IMR-90 (cell line): ENCODE measurements at regions not wholly inside any gene's neighbourhood (a gene's known extent, or its start where the extent isn't known, plus 50 kb on each side); places are given as distances from the start of the nearest gene placed in this dataset.
A peak's percentile ranks its signal among the peaks of the same experiment; 100 is the strongest.

Source experiments
- ATAC-seq: fragments of 200-7000 bp; cut with Tn5 transposase; 2 replicates; pipeline ENCODE4 v1.9.1; 2020; ENCODE audit warnings: low read depth, mild to moderate bottlenecking, moderate library complexity
- BruUV-seq: library from RNA; stranded (reverse); fragments of 400-500 nt; replicated peaks from 2 replicates; lab custom pipeline; 2021; lab: Mats Ljungman, UMichigan
- CTCF ChIA-PET: fragments of 300-600 bp; formaldehyde crosslinking; extraction: SDS; loops from one replicate; lab custom pipeline; 2021; ENCODE audit warnings: antibody characterized with exemption; lab: Yijun Ruan, JAX
- POLR2A ChIA-PET: fragments of 300-600 bp; sonication (Branson Sonifier 250); formaldehyde crosslinking; loops from one replicate; lab custom pipeline; 2022; ENCODE audit warnings: antibody characterized with exemption; ENCODE audit not compliant: unreplicated experiment; lab: Charles Lee
- DNase-seq: peaks from one replicate; pipeline ENCODE4 v3.0.0; 2013
- H2AFZ ChIP-seq: replicated peaks from 2 replicates; pipeline ENCODE3; 2013; ENCODE audit warnings: low read length, mild to moderate bottlenecking; ENCODE audit not compliant: poor library complexity
- H2AK5ac ChIP-seq: 2 replicates; pipeline ENCODE4 v1.6.1; 2013; ENCODE audit warnings: low read depth, low read length, inconsistent platforms
- H2AK9ac ChIP-seq: replicated peaks from 2 replicates; pipeline ENCODE3; 2013; ENCODE audit warnings: mild to moderate bottlenecking, low read depth, low read length, moderate library complexity; ENCODE audit not compliant: poor library complexity
- H2BK120ac ChIP-seq: 2 replicates; pipeline ENCODE4 v1.6.1; 2013; ENCODE audit warnings: low read depth, low read length, inconsistent platforms
- H2BK15ac ChIP-seq: 3 replicates; pipeline ENCODE4 v1.6.1; 2013; ENCODE audit warnings: low read depth, low read length, inconsistent platforms
- H2BK20ac ChIP-seq: 2 replicates; pipeline ENCODE4 v1.6.1; 2013; ENCODE audit warnings: low read depth, mild to moderate bottlenecking, inconsistent platforms, low read length, moderate library complexity
- H2BK5ac ChIP-seq: 2 replicates; pipeline ENCODE4 v1.6.1; 2013; ENCODE audit warnings: mild to moderate bottlenecking, low read depth, low read length, inconsistent platforms; ENCODE audit not compliant: poor library complexity, severe bottlenecking
- H3K14ac ChIP-seq: replicated peaks from 2 replicates; pipeline ENCODE4 v1.6.1; 2013; ENCODE audit warnings: low read depth, low read length, inconsistent platforms
- H3K18ac ChIP-seq: 2 replicates; pipeline ENCODE4 v1.6.1; 2013; ENCODE audit warnings: low read depth, low read length, control low read depth
- H3K23ac ChIP-seq: 2 replicates; pipeline ENCODE4 v1.6.1; 2013; ENCODE audit warnings: low read depth, low read length, inconsistent platforms
- H3K27ac ChIP-seq: 2 replicates; pipeline ENCODE4 v1.5.1; 2013; ENCODE audit warnings: mild to moderate bottlenecking, control low read depth, low read length; ENCODE audit not compliant: insufficient read depth
- H3K27me3 ChIP-seq: 2 replicates; pipeline ENCODE4 v1.6.1; 2013; ENCODE audit warnings: low read length; ENCODE audit not compliant: control insufficient read depth, insufficient read depth
- H3K36me3 ChIP-seq: 2 replicates; pipeline ENCODE4 v1.6.1; 2013; ENCODE audit warnings: low read length, mixed read lengths; ENCODE audit not compliant: control insufficient read depth, insufficient read depth
- H3K4ac ChIP-seq: 2 replicates; pipeline ENCODE4 v1.6.1; 2013; ENCODE audit warnings: low read depth, low read length, inconsistent platforms
- H3K4me1 ChIP-seq: 2 replicates; pipeline ENCODE4 v1.6.1; 2013; ENCODE audit warnings: low read length, mixed read lengths; ENCODE audit not compliant: control insufficient read depth, insufficient read depth
- H3K4me2 ChIP-seq: 2 replicates; pipeline ENCODE4 v1.6.1; 2013; ENCODE audit warnings: low read depth, mild to moderate bottlenecking, control low read depth, low read length, moderate library complexity
- H3K4me3 ChIP-seq: 2 replicates; pipeline ENCODE4 v1.5.1; 2013; ENCODE audit warnings: low read depth, mild to moderate bottlenecking, control low read depth, low read length, moderate library complexity; ENCODE audit not compliant: insufficient read depth
- H3K56ac ChIP-seq: 2 replicates; pipeline ENCODE4 v1.6.1; 2013; ENCODE audit warnings: low read length, inconsistent platforms; ENCODE audit not compliant: insufficient read depth; ENCODE audit errors: extremely low read depth
- H3K79me1 ChIP-seq, 2 experiments: 2 replicates each; pipeline ENCODE4 v1.6.1; 2013; ENCODE audit warnings: low read length in 2 of 2, inconsistent platforms in 1 of 2, low read depth in 1 of 2
- H3K9ac ChIP-seq: 2 replicates; pipeline ENCODE4 v1.6.1; 2013; ENCODE audit warnings: low read depth, low read length, control low read depth
- H3K9me1 ChIP-seq: 2 replicates; pipeline ENCODE4 v1.6.1; 2013; ENCODE audit warnings: low read length, inconsistent platforms; ENCODE audit not compliant: insufficient read depth
- H3K9me3 ChIP-seq: 2 replicates; pipeline ENCODE4 v1.6.1; 2013; ENCODE audit warnings: low read length; ENCODE audit not compliant: control insufficient read depth, insufficient read depth
- H4K20me1 ChIP-seq: 2 replicates; pipeline ENCODE4 v1.6.1; 2013; ENCODE audit warnings: low read length, inconsistent platforms; ENCODE audit not compliant: insufficient read depth
- H4K5ac ChIP-seq: 2 replicates; pipeline ENCODE4 v1.6.1; 2013; ENCODE audit warnings: mild to moderate bottlenecking, low read depth, low read length, control low read depth
- H4K8ac ChIP-seq, 2 experiments: 2 replicates each; pipeline ENCODE4 v1.6.1; 2013; ENCODE audit warnings: low read depth in 2 of 2, low read length in 2 of 2, control low read depth in 1 of 2, inconsistent platforms in 1 of 2
- H4K91ac ChIP-seq: 2 replicates; pipeline ENCODE4 v1.6.1; 2013; ENCODE audit warnings: low read depth, low read length, inconsistent platforms; ENCODE audit not compliant: insufficient read depth
- BHLHE40 ChIP-seq: fragments of 150-350 bp; IDR thresholded peaks from 2 replicates; pipeline ENCODE4 v1.6.1; 2016; ENCODE audit warnings: mild to moderate bottlenecking, low read depth, low read length
- CEBPB ChIP-seq: IDR thresholded peaks from 2 replicates; pipeline ENCODE4 v1.6.1; 2012; ENCODE audit warnings: low read depth, low read length, improper control_type of control experiment
- CHD1 ChIP-seq: IDR thresholded peaks from 2 replicates; pipeline ENCODE4 v1.6.1; 2012; ENCODE audit warnings: low read depth, low read length, improper control_type of control experiment
- CTCF ChIP-seq: conservative IDR thresholded peaks from 2 replicates; pipeline ENCODE4 v1.5.1; 2012; ENCODE audit warnings: mild to moderate bottlenecking, low read depth, low read length, improper control_type of control experiment
- ELK1 ChIP-seq: fragments of 150-350 bp; IDR thresholded peaks from 2 replicates; pipeline ENCODE4 v1.6.1; 2016; ENCODE audit warnings: low read depth, mild to moderate bottlenecking, low read length, moderate library complexity, borderline replicate concordance
- FOS ChIP-seq: fragments of 150-350 bp; IDR thresholded peaks from 2 replicates; pipeline ENCODE4 v1.6.1; 2016; ENCODE audit warnings: low read depth, low read length
- MAFK ChIP-seq: IDR thresholded peaks from 2 replicates; pipeline ENCODE4 v1.6.1; 2012; ENCODE audit warnings: low read depth, low read length, improper control_type of control experiment
- MAZ ChIP-seq: IDR thresholded peaks from 2 replicates; pipeline ENCODE4 v1.6.1; 2012; ENCODE audit warnings: low read depth, mild to moderate bottlenecking, low read length, improper control_type of control experiment, moderate library complexity, borderline replicate concordance
- MXI1 ChIP-seq: IDR thresholded peaks from 2 replicates; pipeline ENCODE4 v1.6.1; 2012; ENCODE audit warnings: low read depth, mild to moderate bottlenecking, low read length, moderate library complexity, borderline replicate concordance
- NFE2L2 ChIP-seq: fragments of 150-350 bp; IDR thresholded peaks from 2 replicates; pipeline ENCODE4 v1.6.1; 2016; ENCODE audit warnings: low read depth, mild to moderate bottlenecking, low read length
- POLR2A ChIP-seq: IDR thresholded peaks from 2 replicates; pipeline ENCODE4 v1.6.1; 2012; ENCODE audit warnings: mild to moderate bottlenecking, low read depth, low read length
- RAD21 ChIP-seq: IDR thresholded peaks from 2 replicates; pipeline ENCODE4 v1.6.1; 2012; ENCODE audit warnings: low read length, improper control_type of control experiment
- RCOR1 ChIP-seq: IDR thresholded peaks from 2 replicates; pipeline ENCODE4 v1.6.1; 2012; ENCODE audit warnings: mild to moderate bottlenecking, low read length, improper control_type of control experiment; ENCODE audit not compliant: insufficient replicate concordance
- RFX5 ChIP-seq: IDR thresholded peaks from 2 replicates; pipeline ENCODE4 v1.8.0; 2012; ENCODE audit warnings: low read depth, mild to moderate bottlenecking, low read length, moderate library complexity
- SMC3 ChIP-seq: fragments of 150-350 bp; IDR thresholded peaks from 2 replicates; pipeline ENCODE4 v1.6.1; 2016; ENCODE audit warnings: low read depth, mild to moderate bottlenecking, antibody characterized with exemption, low read length, moderate library complexity
- WGBS, 2 experiments: methylation state at CpG; one replicate each; pipeline versions ENCODE4 v1.1.5 to v1.1.7; 2013; ENCODE audit warnings: missing lambda C conversion rate in 2 of 2; ENCODE audit not compliant: insufficient read length in 1 of 2; ENCODE audit errors: extremely low coverage in 2 of 2; 5-methylcytosine and 5-hydroxymethylcytosine counted together
- dilution Hi-C: fragments of 300-500 bp; cut with HindIII; formaldehyde crosslinking; loops from one replicate; pipeline ENCODE4 v1.14.3; 2018; ENCODE audit warnings: low sequenced_read_pairs; ENCODE audit not compliant: unreplicated experiment
- in situ Hi-C: fragments of 300-500 bp; cut with MboI; formaldehyde crosslinking; loops from 3 replicates; pipeline ENCODE4 v1.14.3; 2019; ENCODE audit warnings: low sequenced_read_pairs, inconsistent platforms, mixed read lengths
- intact Hi-C: fragments of 100-400 bp; cut with micrococcal nuclease; formaldehyde crosslinking; loops from 2 replicates; pipeline ENCODE4 v1.10.0; 2022
- TF ChIP-seq, protein P1 (sequence below): fragments of 150-350 bp; IDR thresholded peaks from 2 replicates; pipeline ENCODE4 v1.6.1; 2017; ENCODE audit warnings: mild to moderate bottlenecking, antibody characterized with exemption, low read length, low read depth

- Histone ChIP-seq H3K23ac (no peak overlapping the region), H3K9me1 (peaks cover 3% of the 10 kb centered on the region; the same call in 1 of the 2 replicates), H3K9me3 (no peaks in the 10 kb centered on the region), H3K27ac (no peak overlapping the region), H2BK20ac (peak overlapping the region; percentile 62; the same call in 1 of the 2 replicates), H3K4me2 (no peak overlapping the region), H3K18ac (0 out of 2 replicates have a peak overlapping the region, but pooled peaks have one; percentile 67), H4K5ac (no peak overlapping the region), H4K91ac (no peak overlapping the region), H2AK9ac (no peak overlapping the region), H2BK5ac (peak overlapping the region; percentile 30), H3K36me3 (no peaks in the 10 kb centered on the region), H2BK120ac (peak overlapping the region; percentile 92; the same call in 1 of the 2 replicates), H3K4me3 (no peak overlapping the region), H3K27me3 (no peaks in the 10 kb centered on the region), H3K79me1 (no peaks in the 10 kb centered on the region), H2AFZ (peak overlapping the region; percentile 59), H2BK15ac (no peak overlapping the region; the same call in 2 of the 3 replicates), H3K4ac (peak overlapping the region; percentile 81; the same call in 1 of the 2 replicates), H3K4me1 (peaks cover 8% of the 10 kb centered on the region), H3K56ac (no peak overlapping the region), H3K14ac (no peak overlapping the region), H4K8ac (peak overlapping the region in 1 of 2 experiments; percentile 64; a peak in 1 of 4 replicates), H4K20me1 (no peaks in the 10 kb centered on the region), H3K9ac (no peak overlapping the region), H2AK5ac (peak overlapping the region; percentile 70; the same call in 1 of the 2 replicates)
- CTCF ChIA-PET, result no interaction called here
- WGBS, 2 experiments, result no CpG with 5 or more reads among the region's 3 CpGs
- no peak for DNase-seq
- intact Hi-C loops (no loop called here), dilution Hi-C loops (no loop called here), in situ Hi-C loops (no loop called here)
- TF ChIP-seq FOS, result no peak
- TF ChIP-seq MAFK, result no peak
- TF ChIP-seq CEBPB, result no peak
- no peak for TF ChIP-seq NFE2L2
- no peak for TF ChIP-seq RCOR1
- TF ChIP-seq CTCF, result no peak
- no peak for TF ChIP-seq BHLHE40
- no peak for TF ChIP-seq ELK1
- TF ChIP-seq RFX5, result no peak
- TF ChIP-seq RAD21, result no peak
- TF ChIP-seq POLR2A, result no peak
- TF ChIP-seq MAZ, result no peak
- no peak for TF ChIP-seq SMC3
- no peak for TF ChIP-seq CHD1
- TF ChIP-seq, protein P1, sequence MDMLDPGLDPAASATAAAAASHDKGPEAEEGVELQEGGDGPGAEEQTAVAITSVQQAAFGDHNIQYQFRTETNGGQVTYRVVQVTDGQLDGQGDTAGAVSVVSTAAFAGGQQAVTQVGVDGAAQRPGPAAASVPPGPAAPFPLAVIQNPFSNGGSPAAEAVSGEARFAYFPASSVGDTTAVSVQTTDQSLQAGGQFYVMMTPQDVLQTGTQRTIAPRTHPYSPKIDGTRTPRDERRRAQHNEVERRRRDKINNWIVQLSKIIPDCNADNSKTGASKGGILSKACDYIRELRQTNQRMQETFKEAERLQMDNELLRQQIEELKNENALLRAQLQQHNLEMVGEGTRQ, result no peak
- TF ChIP-seq MXI1, result no peak
- BruUV-seq, result no TSS peak
- POLR2A ChIA-PET, result no interaction called here
- no peak for ATAC-seq
Measured at GRCh38 chr9:90986161-90986560, 184.5 kb downstream of the SYK start.
